ENCODE measurements at regions not wholly inside any gene's neighbourhood (a gene's known extent, or its start where the extent isn't known, plus 50 kb on each side); places are given as distances from the start of the nearest gene placed in this dataset.

GRCh38 chr7:130831817-130832481 is 97.9 kb upstream of the KLF14 start:
- Histone ChIP-seq H3K27me3 (ENCODE audit: control insufficient read depth, insufficient read depth, low read length) (no peaks in the 10 kb centered on the region), H3K36me3 (ENCODE audit: control insufficient read depth, insufficient read depth, low read length) (no peaks in the 10 kb centered on the region), H3K4me3 (ENCODE audit: low read depth, low read length) (no peak overlapping the region)
- no peak for DNase-seq (ENCODE audit: low read depth)
- ChIA-PET POLR2A (interaction anchor here (0.7 kb wide), 1 partner anchor 65 kb away, joined by 8 read pairs; no protein-coding TSS in a partner anchor), CTCF (interaction anchor here (0.6 to 1.8 kb wide), 11 partner anchors 10 to 760 kb away, joined by 3 to 6 read pairs (median 4); no protein-coding TSS in a partner anchor)
- peak; percentile 63 for TF ChIP-seq CTCF (IDR thresholded peaks at IDR 0.05; ENCODE audit: insufficient read depth, low read depth, low read length)

DNA sequence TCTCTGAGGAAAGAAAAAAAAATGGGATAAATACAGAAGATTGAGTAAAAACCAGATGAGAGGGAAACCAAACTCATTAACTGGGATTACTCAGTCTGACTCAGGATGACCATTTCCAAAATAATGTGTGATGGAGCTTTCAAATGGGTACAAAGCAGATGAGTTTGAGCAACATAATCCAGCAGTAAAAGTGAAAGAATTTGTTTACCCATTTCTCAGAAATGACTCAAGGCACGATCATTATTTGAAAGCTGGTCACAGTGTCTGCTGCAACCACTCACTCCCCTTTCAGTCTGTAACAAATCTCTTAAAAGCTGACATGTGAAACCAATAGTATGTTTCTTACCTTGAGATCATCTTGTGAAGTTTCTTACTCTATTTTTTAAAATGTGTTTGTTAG is 104.7 kb upstream of the KLF14 start:
- Histone ChIP-seq H3K27me3 (ENCODE audit: control insufficient read depth, insufficient read depth, low read length) (no peaks in the 10 kb centered on the region), H3K36me3 (ENCODE audit: control insufficient read depth, insufficient read depth, low read length) (no peaks in the 10 kb centered on the region), H3K4me3 (ENCODE audit: low read depth, low read length) (no peak overlapping the region)
- CTCF ChIA-PET, result interaction anchor here (0.7 to 1.9 kb wide), 2 partner anchors 10 to 58 kb away, joined by 3 to 6 read pairs; no protein-coding TSS in a partner anchor
- POLR2A ChIA-PET, result interaction anchor here (0.6 kb wide), 1 partner anchor 194 kb away, joined by 11 read pairs; no protein-coding TSS in a partner anchor
- DNase-seq (ENCODE audit: low read depth), result peak; percentile 99
- TF ChIP-seq CTCF (IDR thresholded peaks at IDR 0.05; ENCODE audit: insufficient read depth, low read depth, low read length), result no peak

DNA sequence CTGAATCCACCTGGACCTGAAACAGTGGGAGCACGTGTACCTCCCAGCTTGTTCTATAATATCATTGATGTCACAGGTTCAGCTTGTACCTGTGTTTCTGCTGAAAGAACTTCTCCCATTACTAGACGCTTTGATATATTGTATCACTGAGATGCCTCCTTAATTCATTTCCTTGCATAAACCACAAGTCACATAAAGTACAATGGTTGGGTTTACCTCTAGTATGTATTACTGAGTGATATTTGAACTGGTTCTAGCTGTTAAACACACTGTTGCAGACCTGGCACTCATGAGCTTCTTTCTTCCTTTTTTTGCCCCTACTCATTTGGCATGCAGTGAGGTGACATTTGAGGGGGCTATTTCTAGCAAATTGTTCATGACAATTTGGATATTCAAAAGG is 106.6 kb upstream of the KLF14 start:
- Histone ChIP-seq H3K27me3 (ENCODE audit: control insufficient read depth, insufficient read depth, low read length) (no peaks in the 10 kb centered on the region), H3K4me3 (ENCODE audit: low read depth, low read length) (no peak overlapping the region), H3K36me3 (ENCODE audit: control insufficient read depth, insufficient read depth, low read length) (no peaks in the 10 kb centered on the region)
- no peak for DNase-seq (ENCODE audit: low read depth)
- CTCF ChIA-PET, result interaction anchor here (0.6 to 1.1 kb wide), 5 partner anchors 12 to 773 kb away, joined by 3 to 5 read pairs (median 3); no protein-coding TSS in a partner anchor
- POLR2A ChIA-PET, result no interaction called here
- TF ChIP-seq CTCF (IDR thresholded peaks at IDR 0.05; ENCODE audit: insufficient read depth, low read depth, low read length), result no peak

- Histone ChIP-seq H3K36me3 (ENCODE audit: control insufficient read depth, insufficient read depth, low read length) (no peaks in the 10 kb centered on the region), H3K27me3 (ENCODE audit: control insufficient read depth, insufficient read depth, low read length) (no peaks in the 10 kb centered on the region), H3K4me3 (ENCODE audit: low read depth, low read length) (no peak overlapping the region)
- DNase-seq (ENCODE audit: low read depth), result no peak
- CTCF ChIA-PET, result no interaction called here
- no peak for TF ChIP-seq CTCF (IDR thresholded peaks at IDR 0.05; ENCODE audit: insufficient read depth, low read depth, low read length)
- POLR2A ChIA-PET, result no interaction called here
These were observed 107.4 kb upstream of the KLF14 start for GRCh38 chr7:130841416-130841815.

DNA sequence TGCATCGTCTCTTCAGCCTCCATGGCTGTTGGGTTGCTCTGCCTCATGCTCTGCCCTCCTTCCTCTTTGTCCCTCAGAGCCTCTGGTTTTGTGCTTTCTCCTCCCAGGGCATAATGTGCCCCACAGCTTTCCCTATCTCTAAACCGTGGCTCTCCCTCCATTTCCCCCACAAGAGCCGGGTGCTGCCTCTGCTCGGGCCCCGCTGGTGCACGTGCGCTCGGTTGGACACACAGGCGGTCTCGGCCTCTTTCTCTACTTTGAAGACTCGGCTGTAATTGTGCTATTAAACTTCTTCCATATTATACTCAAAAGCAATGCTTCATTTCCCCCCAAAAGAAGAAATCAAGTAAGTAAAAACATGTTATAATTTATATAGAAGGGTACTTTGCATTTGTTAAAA is 109.7 kb upstream of the KLF14 start:
- Histone ChIP-seq H3K27me3 (ENCODE audit: control insufficient read depth, insufficient read depth, low read length) (no peaks in the 10 kb centered on the region), H3K4me3 (ENCODE audit: low read depth, low read length) (no peak overlapping the region)
- POLR2A ChIA-PET, result no interaction called here

More for the DNA sequence above, 109.7 kb upstream of the KLF14 start:
- H3K36me3 ChIP-seq (ENCODE audit: control insufficient read depth, insufficient read depth, low read length), result no peaks in the 10 kb centered on the region
- TF ChIP-seq CTCF (IDR thresholded peaks at IDR 0.05; ENCODE audit: insufficient read depth, low read depth, low read length), result no peak
- CTCF ChIA-PET, result interaction anchor here (0.8 kb wide), 1 partner anchor 50 kb away, joined by 3 read pairs; no protein-coding TSS in a partner anchor
- no peak for DNase-seq (ENCODE audit: low read depth)

Measured in BJ (cell line).